Nucleus accumbens (tissue), 56 donors: ENCODE measurements at regions not wholly inside any gene's neighbourhood (a gene's known extent, or its start where the extent isn't known, plus 50 kb on each side); places are given as distances from the start of the nearest gene placed in this dataset.
"Not testable (repeated sequence)": the region's sequence is repeated elsewhere in the genome, so short reads cannot be mapped to it uniquely, and the experiment has no call there.

ENCODE experiments used
- DNase-seq, 56 donors: peaks; one replicate each; lab custom pipeline; 2025; lab: John Stamatoyannopoulos, UW

GRCh38 chr13:28607187-28607955 is 51.6 kb upstream of the POMP start:
- no peak for DNase-seq

- no peak for DNase-seq
Observed at GRCh38 chr13:28606466-28606865, 52.5 kb upstream of the POMP start.

- DNase-seq: not testable (repeated sequence)
Observed at GRCh38 chr13:28605147-28605546, 53.8 kb upstream of the POMP start.

GRCh38 chr13:28603043-28603664 is 55.8 kb upstream of the POMP start:
- no peak for DNase-seq

GRCh38 chr13:28602580-28602979 is 56.4 kb upstream of the POMP start:
- DNase-seq: no peak

GRCh38 chr13:28601581-28601980 is 57.3 kb upstream of the POMP start:
- peak in 1 of 56 donors; percentile 8 for DNase-seq

GRCh38 chr13:28597641-28598040 is 61.3 kb upstream of the POMP start:
- no peak for DNase-seq

- no peak for DNase-seq
Observed at GRCh38 chr13:28590461-28590860, 68.5 kb upstream of the POMP start.

GRCh38 chr13:28588296-28588695 is 70.6 kb upstream of the POMP start:
- DNase-seq: no peak

GRCh38 chr13:28587174-28587540 is 71.8 kb upstream of the POMP start:
- DNase-seq: no peak

GRCh38 chr13:28586439-28587173 is 72.3 kb upstream of the POMP start:
- no peak for DNase-seq

GRCh38 chr13:28585561-28585960 is 73.4 kb upstream of the POMP start:
- DNase-seq: no peak

- no peak for DNase-seq
Observed at GRCh38 chr13:28584873-28585381, 74.0 kb upstream of the POMP start.

GRCh38 chr13:28583651-28584091 is 75.3 kb upstream of the POMP start:
- no peak for DNase-seq

- DNase-seq: no peak
Observed at GRCh38 chr13:28582892-28583240, 76.1 kb upstream of the POMP start.

GRCh38 chr13:28582225-28582891 is 76.6 kb upstream of the POMP start:
- no peak for DNase-seq

GRCh38 chr13:28581451-28581850 is 77.5 kb upstream of the POMP start:
- DNase-seq: no peak

- no peak for DNase-seq
Observed at GRCh38 chr13:28579736-28580135, 79.2 kb upstream of the POMP start.

- DNase-seq: no peak
Observed at GRCh38 chr13:28579322-28579721, 79.6 kb upstream of the POMP start.

- no peak for DNase-seq
Observed at GRCh38 chr13:28576067-28576466, 81.1 kb upstream of the FLT1 start.

- no peak for DNase-seq
Observed at GRCh38 chr13:28575200-28575599, 80.3 kb upstream of the FLT1 start.
